GM13976 (cell line): ENCODE measurements at regions not wholly inside any gene's neighbourhood (a gene's known extent, or its start where the extent isn't known, plus 50 kb on each side); places are given as distances from the start of the nearest gene placed in this dataset.

Experiments used
- DNase-seq: peaks from one replicate; pipeline ENCODE4 v3.0.0; 2012; ENCODE audit warnings: low spot score
- CTCF ChIP-seq: IDR thresholded peaks from 2 replicates; pipeline ENCODE4 v1.5.1; 2012; ENCODE audit warnings: borderline replicate concordance, mild to moderate bottlenecking; ENCODE audit not compliant: insufficient read depth; ENCODE audit errors: extremely low read depth, missing control alignments, control extremely low read depth
- in situ Hi-C: fragments of 300-500 bp; cut with MboI; formaldehyde crosslinking; loops from one replicate; pipeline ENCODE4 v1.12.0; 2022; ENCODE audit warnings: low sequenced_read_pairs, mixed read lengths, inconsistent platforms; ENCODE audit not compliant: unreplicated experiment

GRCh38 chr4:26049447-26049846 lies 135.4 kb downstream of the SMIM20 start:
- in situ Hi-C loops: no loop called here
- TF ChIP-seq CTCF: no peak
- DNase-seq: no peak

GRCh38 chr4:26050212-26050643 lies 136.2 kb downstream of the SMIM20 start:
- no peak for TF ChIP-seq CTCF
- no peak for DNase-seq
- in situ Hi-C loops: loop anchor here (25.0 kb wide), 1 partner anchor 962 kb away; no protein-coding TSS in a partner anchor

- TF ChIP-seq CTCF: no peak
- in situ Hi-C loops: loop anchor here (25.0 kb wide), 1 partner anchor 962 kb away; no protein-coding TSS in a partner anchor
- DNase-seq: no peak
Measured at GRCh38 chr4:26050671-26051070, 136.7 kb downstream of the SMIM20 start.

- no peak for TF ChIP-seq CTCF
- no peak for DNase-seq
- in situ Hi-C loops: loop anchor here (25.0 kb wide), 1 partner anchor 961 kb away; no protein-coding TSS in a partner anchor
Measured at GRCh38 chr4:26051240-26051639, 137.2 kb downstream of the SMIM20 start.

- in situ Hi-C loops: loop anchor here (25.0 kb wide), 1 partner anchor 959 kb away; no protein-coding TSS in a partner anchor
- DNase-seq: no peak
- no peak for TF ChIP-seq CTCF
Measured at GRCh38 chr4:26052663-26053541, 138.9 kb downstream of the SMIM20 start.

GRCh38 chr4:26053761-26054160 lies 139.7 kb downstream of the SMIM20 start:
- TF ChIP-seq CTCF: no peak
- in situ Hi-C loops: loop anchor here (25.0 kb wide), 1 partner anchor 959 kb away; no protein-coding TSS in a partner anchor
- no peak for DNase-seq

- no peak for TF ChIP-seq CTCF
- in situ Hi-C loops: loop anchor here (25.0 kb wide), 1 partner anchor 956 kb away; no protein-coding TSS in a partner anchor
- no peak for DNase-seq
Measured at GRCh38 chr4:26055855-26056254, 141.8 kb downstream of the SMIM20 start.
